Keratinocyte (primary cell): ENCODE measurements at regions not wholly inside any gene's neighbourhood (a gene's known extent, or its start where the extent isn't known, plus 50 kb on each side); places are given as distances from the start of the nearest gene placed in this dataset.

Experiments used
- DNase-seq: peaks from one replicate; pipeline ENCODE4 v3.0.0-alpha.2; 2011; ENCODE audit warnings: low read depth, missing footprints, low spot score
- FAIRE-seq: peaks from 2 replicates; lab custom pipeline; 2011; peaks lifted over from hg19 to GRCh38; lab: Jason Lieb, UNC
- H2AFZ ChIP-seq: 2 replicates; pipeline ENCODE4 v1.6.0; 2012; ENCODE audit warnings: low read length, control low read depth, inconsistent platforms; ENCODE audit not compliant: control insufficient read depth
- H3K27ac ChIP-seq: 2 replicates; pipeline ENCODE4 v1.5.1; 2011; ENCODE audit warnings: low read length; ENCODE audit not compliant: control insufficient read depth, insufficient read depth
- H3K27me3 ChIP-seq: 3 replicates; pipeline ENCODE4 v1.6.0; 2011; ENCODE audit warnings: low read length; ENCODE audit not compliant: control insufficient read depth, insufficient read depth; ENCODE audit errors: extremely low read depth
- H3K36me3 ChIP-seq, 2 experiments: 2 replicates in 1 of 2; 3 replicates in 1 of 2; pipeline ENCODE4 v1.5.1; 2011; ENCODE audit warnings: low read length in 2 of 2, mild to moderate bottlenecking in 1 of 2; ENCODE audit not compliant: control insufficient read depth in 2 of 2, insufficient read depth in 2 of 2; ENCODE audit errors: extremely low read depth in 1 of 2
- H3K4me1 ChIP-seq: 3 replicates; pipeline ENCODE4 v1.5.1; 2011; ENCODE audit warnings: low read length; ENCODE audit not compliant: control insufficient read depth, insufficient read depth; ENCODE audit errors: extremely low read depth
- H3K4me2 ChIP-seq: 3 replicates; pipeline ENCODE4 v1.6.0; 2011; ENCODE audit warnings: low read depth, low read length; ENCODE audit not compliant: control insufficient read depth, insufficient read depth; ENCODE audit errors: extremely low read depth
- H3K4me3 ChIP-seq, 3 experiments: fragments of 200-600 bp in 1 of 3; sonication (generic) in 1 of 3; 2 replicates in 2 of 3; 3 replicates in 1 of 3; pipeline ENCODE4 v1.5.1; 2011 to 2016; ENCODE audit warnings: low read length in 3 of 3, mild to moderate bottlenecking in 3 of 3, control low read depth in 2 of 3, inconsistent platforms in 1 of 3, low read depth in 1 of 3, mixed read lengths in 1 of 3, mixed run types in 1 of 3, moderate library complexity in 1 of 3; ENCODE audit not compliant: control insufficient read depth in 2 of 3, insufficient read depth in 2 of 3; ENCODE audit errors: extremely low read depth in 1 of 3
- H3K79me2 ChIP-seq: 2 replicates; pipeline ENCODE4 v1.6.0; 2012; ENCODE audit warnings: low read length; ENCODE audit not compliant: control insufficient read depth, insufficient read depth
- H3K9ac ChIP-seq: 3 replicates; pipeline ENCODE4 v1.6.0; 2011; ENCODE audit warnings: low read length; ENCODE audit not compliant: control insufficient read depth, insufficient read depth; ENCODE audit errors: extremely low read depth
- H3K9me1 ChIP-seq: 3 replicates; pipeline ENCODE4 v1.6.0; 2011; ENCODE audit warnings: low read length; ENCODE audit not compliant: control insufficient read depth, insufficient read depth; ENCODE audit errors: extremely low read depth
- H3K9me3 ChIP-seq: 2 replicates; pipeline ENCODE4 v1.5.1; 2012; ENCODE audit warnings: low read depth, low read length; ENCODE audit not compliant: control insufficient read depth
- H4K20me1 ChIP-seq: 3 replicates; pipeline ENCODE4 v1.6.0; 2011; ENCODE audit warnings: low read length; ENCODE audit not compliant: control insufficient read depth, insufficient read depth; ENCODE audit errors: extremely low read depth
- CTCF ChIP-seq, 3 experiments: IDR thresholded peaks in 1 of 3; conservative IDR thresholded peaks in 1 of 3; optimal IDR thresholded peaks in 1 of 3; 2 replicates in 2 of 3; 3 replicates in 1 of 3; pipeline versions ENCODE3 to v1.5.1; 2011; ENCODE audit warnings: low read length in 3 of 3, mild to moderate bottlenecking in 3 of 3, moderate library complexity in 2 of 3, control low read depth in 1 of 3, inconsistent platforms in 1 of 3; ENCODE audit not compliant: insufficient read depth in 2 of 3; ENCODE audit errors: extremely low read depth in 1 of 3
- EZH2 ChIP-seq: IDR thresholded peaks from one replicate; pipeline ENCODE4 v1.6.1; 2012; ENCODE audit warnings: inconsistent platforms, mild to moderate bottlenecking, low read length, moderate library complexity
- dilution Hi-C: fragments of 300-500 bp; cut with MboI; formaldehyde crosslinking; loops from one replicate; pipeline ENCODE4 v1.7.0; 2020; ENCODE audit warnings: low sequenced_read_pairs; ENCODE audit not compliant: extremely low pct_ligation_motif_present

- Histone ChIP-seq H3K4me2 (no peak overlapping the region), H3K4me3 (no peak overlapping the region), H2AFZ (no peak overlapping the region), H4K20me1 (no peaks in the 10 kb centered on the region), H3K9me1 (no peaks in the 10 kb centered on the region), H3K27me3 (no peaks in the 10 kb centered on the region), H3K4me1 (no peaks in the 10 kb centered on the region), H3K79me2 (no peaks in the 10 kb centered on the region), H3K9ac (no peak overlapping the region), H3K36me3 (no peaks in the 10 kb centered on the region), H3K9me3 (no peaks in the 10 kb centered on the region), H3K27ac (no peak overlapping the region)
- TF ChIP-seq EZH2 (no peak), CTCF (optimal IDR thresholded peaks at IDR 0.05 in 1 of 3, IDR thresholded peaks at IDR 0.05 in 1 of 3, conservative IDR thresholded peaks at IDR 0.05 in 1 of 3; ENCODE audit: extremely low read depth in 1 of 3, insufficient read depth in 2 of 3, low read length in 3 of 3) (no peak)
- FAIRE-seq (no peak), DNase-seq (no peak)
- dilution Hi-C loops, result no loop called here
These were observed 392.8 kb upstream of the MEIS1 start for GRCh38 chr2:66041902-66042657.

- no peak overlapping the region for H3K27ac ChIP-seq
- H3K9me3 ChIP-seq, result no peaks in the 10 kb centered on the region
- no peaks in the 10 kb centered on the region for H3K4me1 ChIP-seq
- no peak for TF ChIP-seq EZH2
- no peak for TF ChIP-seq CTCF (optimal IDR thresholded peaks at IDR 0.05 in 1 of 3, IDR thresholded peaks at IDR 0.05 in 1 of 3, conservative IDR thresholded peaks at IDR 0.05 in 1 of 3; ENCODE audit: extremely low read depth in 1 of 3, insufficient read depth in 2 of 3, low read length in 3 of 3)
- H3K9ac ChIP-seq, result no peak overlapping the region
- H4K20me1 ChIP-seq, result no peaks in the 10 kb centered on the region
- no peak overlapping the region for H3K4me3 ChIP-seq
- FAIRE-seq, result no peak
- dilution Hi-C loops, result no loop called here
- H3K9me1 ChIP-seq, result no peaks in the 10 kb centered on the region
- no peak for DNase-seq
- no peak overlapping the region for H2AFZ ChIP-seq
- H3K27me3 ChIP-seq, result no peaks in the 10 kb centered on the region
- no peaks in the 10 kb centered on the region for H3K79me2 ChIP-seq
- no peak overlapping the region for H3K4me2 ChIP-seq
- no peaks in the 10 kb centered on the region for H3K36me3 ChIP-seq
These were observed 398.0 kb upstream of the MEIS1 start for GRCh38 chr2:66036948-66037347.
